Astrocyte (in vitro differentiated cells and primary cell): ENCODE measurements at regions not wholly inside any gene's neighbourhood (a gene's known extent, or its start where the extent isn't known, plus 50 kb on each side); places are given as distances from the start of the nearest gene placed in this dataset.
A peak's percentile ranks its signal among the peaks of the same experiment; 100 is the strongest.
"Not testable (repeated sequence)": the region's sequence is repeated elsewhere in the genome, so short reads cannot be mapped to it uniquely, and the experiment has no call there.

Experiments used
- DNase-seq: peaks from one replicate; pipeline ENCODE4 v3.0.0-alpha.2; 2010; ENCODE audit warnings: low read depth
- FAIRE-seq: peaks from 2 replicates; lab custom pipeline; 2011; peaks lifted over from hg19 to GRCh38; lab: Jason Lieb, UNC
- H2AFZ ChIP-seq: 2 replicates; pipeline ENCODE4 v1.6.0; 2012; ENCODE audit warnings: low read depth, low read length, inconsistent platforms
- H3K27ac ChIP-seq: 2 replicates; pipeline ENCODE4 v1.5.1; 2011; ENCODE audit warnings: low read depth, low read length, inconsistent platforms
- H3K27me3 ChIP-seq: 2 replicates; pipeline ENCODE4 v1.6.0; 2011; ENCODE audit warnings: low read length, inconsistent platforms; ENCODE audit not compliant: insufficient read depth
- H3K36me3 ChIP-seq: 2 replicates; pipeline ENCODE4 v1.5.1; 2011; ENCODE audit warnings: low read length, inconsistent platforms; ENCODE audit not compliant: insufficient read depth
- H3K4me1 ChIP-seq: 2 replicates; pipeline ENCODE4 v1.5.1; 2011; ENCODE audit warnings: low read length, inconsistent platforms; ENCODE audit not compliant: insufficient read depth
- H3K4me2 ChIP-seq: 2 replicates; pipeline ENCODE4 v1.6.0; 2012; ENCODE audit warnings: low read length, inconsistent platforms
- H3K4me3 ChIP-seq: 2 replicates; pipeline ENCODE4 v1.5.1; 2011; ENCODE audit warnings: low read depth, mild to moderate bottlenecking, low read length, inconsistent platforms; ENCODE audit not compliant: insufficient read depth
- H3K79me2 ChIP-seq: 2 replicates; pipeline ENCODE4 v1.6.0; 2012; ENCODE audit warnings: mild to moderate bottlenecking, low read length, inconsistent platforms; ENCODE audit not compliant: insufficient read depth
- H3K9ac ChIP-seq: 2 replicates; pipeline ENCODE4 v1.6.0; 2012; ENCODE audit warnings: mild to moderate bottlenecking, low read length, inconsistent platforms
- H3K9me3 ChIP-seq: 2 replicates; pipeline ENCODE4 v1.5.1; 2012; ENCODE audit warnings: low read depth, mild to moderate bottlenecking, low read length, inconsistent platforms; ENCODE audit not compliant: insufficient read depth
- H4K20me1 ChIP-seq: 2 replicates; pipeline ENCODE4 v1.6.0; 2012; ENCODE audit warnings: low read length, inconsistent platforms; ENCODE audit not compliant: insufficient read depth
- H3K27ac Mint-ChIP-seq: one replicate; pipeline ENCODE4 v1.8.0; 2021; ENCODE audit warnings: mild to moderate bottlenecking, mixed read lengths; ENCODE audit not compliant: unreplicated experiment
- H3K27me3 Mint-ChIP-seq: one replicate; pipeline ENCODE4 v1.8.0; 2021; ENCODE audit warnings: low read depth, mixed read lengths; ENCODE audit not compliant: unreplicated experiment
- H3K36me3 Mint-ChIP-seq: one replicate; pipeline ENCODE4 v1.8.0; 2021; ENCODE audit warnings: low read depth, mixed read lengths; ENCODE audit not compliant: unreplicated experiment
- H3K4me1 Mint-ChIP-seq: one replicate; pipeline ENCODE4 v1.8.0; 2021; ENCODE audit warnings: low read depth, mixed read lengths; ENCODE audit not compliant: unreplicated experiment
- H3K4me3 Mint-ChIP-seq: one replicate; pipeline ENCODE4 v1.8.0; 2021; ENCODE audit warnings: mild to moderate bottlenecking, moderate library complexity, mixed read lengths; ENCODE audit not compliant: unreplicated experiment
- H3K9me3 Mint-ChIP-seq: one replicate; pipeline ENCODE4 v1.8.0; 2021; ENCODE audit warnings: mild to moderate bottlenecking, mixed read lengths; ENCODE audit not compliant: unreplicated experiment
- CTCF ChIP-seq: IDR thresholded peaks from 2 replicates; pipeline ENCODE4 v1.5.1; 2011; ENCODE audit warnings: low read depth, mild to moderate bottlenecking, inconsistent platforms, low read length, moderate library complexity; ENCODE audit not compliant: insufficient read depth
- EZH2 ChIP-seq: IDR thresholded peaks from 2 replicates; pipeline ENCODE4 v1.6.1; 2012; ENCODE audit warnings: mild to moderate bottlenecking, low read length, inconsistent platforms; ENCODE audit not compliant: insufficient read depth

- Histone ChIP-seq H3K4me3 (no peak overlapping the region), H3K4me2 (no peak overlapping the region), H3K79me2 (no peaks in the 10 kb centered on the region), H2AFZ (no peak overlapping the region), H3K9me3 (no peaks in the 10 kb centered on the region), H3K36me3 (no peaks in the 10 kb centered on the region), H3K27ac (no peak overlapping the region), H4K20me1 (no peaks in the 10 kb centered on the region), H3K4me1 (no peaks in the 10 kb centered on the region), H3K9ac (no peak overlapping the region), H3K27me3 (no peaks in the 10 kb centered on the region)
- H3K4me1 Mint-ChIP-seq, result no peaks in the 10 kb centered on the region
- TF ChIP-seq EZH2 (no peak), CTCF (no peak)
- H3K27ac Mint-ChIP-seq, result no peak overlapping the region
- H3K9me3 Mint-ChIP-seq, result no peaks in the 10 kb centered on the region
- no peak for DNase-seq
- peak; percentile 88 for FAIRE-seq
- H3K27me3 Mint-ChIP-seq, result no peaks in the 10 kb centered on the region
- no peaks in the 10 kb centered on the region for H3K36me3 Mint-ChIP-seq
- H3K4me3 Mint-ChIP-seq, result no peak overlapping the region
Measured at GRCh38 chrX:110519906-110520452, 161.3 kb downstream of the RTL9 start.

DNA sequence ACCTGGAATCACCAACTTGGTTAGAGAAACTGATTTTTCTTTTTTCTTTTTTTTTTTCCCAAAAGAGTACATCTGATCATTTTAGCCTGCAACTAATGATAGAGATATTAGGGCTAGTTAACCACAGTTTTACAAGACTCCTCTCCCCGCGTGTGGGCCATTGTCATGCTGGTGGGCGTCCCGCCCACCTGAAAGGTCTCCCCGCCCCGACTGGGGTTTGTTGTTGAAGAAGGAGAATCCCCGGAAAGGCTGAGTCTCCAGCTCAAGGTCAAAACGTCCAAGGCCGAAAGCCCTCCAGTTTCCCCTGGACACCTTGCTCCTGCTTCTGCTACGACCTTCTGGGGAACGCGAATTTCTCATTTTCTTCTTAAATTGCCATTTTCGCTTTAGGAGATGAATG is 162.0 kb downstream of the RTL9 start:
- not testable (repeated sequence) for H3K4me3 Mint-ChIP-seq, H3K36me3 ChIP-seq, H3K36me3 Mint-ChIP-seq, H3K27me3 Mint-ChIP-seq, H3K9me3 ChIP-seq, H3K4me3 ChIP-seq, H3K27me3 ChIP-seq, FAIRE-seq, H3K9me3 Mint-ChIP-seq, H2AFZ ChIP-seq, H3K79me2 ChIP-seq, DNase-seq, H3K9ac ChIP-seq, H3K27ac Mint-ChIP-seq, H3K4me1 ChIP-seq, H4K20me1 ChIP-seq, H3K4me1 Mint-ChIP-seq, H3K4me2 ChIP-seq, H3K27ac ChIP-seq

- Histone ChIP-seq H4K20me1 (no peaks in the 10 kb centered on the region), H3K27me3 (no peaks in the 10 kb centered on the region), H3K4me1 (no peaks in the 10 kb centered on the region), H3K79me2 (no peaks in the 10 kb centered on the region), H2AFZ (no peak overlapping the region), H3K9me3 (no peaks in the 10 kb centered on the region), H3K9ac (no peak overlapping the region), H3K27ac (no peak overlapping the region), H3K4me2 (no peak overlapping the region), H3K4me3 (no peak overlapping the region), H3K36me3 (no peaks in the 10 kb centered on the region)
- H3K27me3 Mint-ChIP-seq, result no peaks in the 10 kb centered on the region
- H3K9me3 Mint-ChIP-seq, result no peaks in the 10 kb centered on the region
- DNase-seq (peak; percentile 49), FAIRE-seq (peak; percentile 45)
- no peak for TF ChIP-seq EZH2
- TF ChIP-seq CTCF, result no peak
- H3K27ac Mint-ChIP-seq, result no peak overlapping the region
- no peak overlapping the region for H3K4me3 Mint-ChIP-seq
- no peaks in the 10 kb centered on the region for H3K36me3 Mint-ChIP-seq
- H3K4me1 Mint-ChIP-seq, result no peaks in the 10 kb centered on the region
Measured at GRCh38 chrX:110531873-110532580, 173.4 kb downstream of the RTL9 start.
